Upper lobe of left lung (tissue), 4 donors: ENCODE measurements at regions not wholly inside any gene's neighbourhood (a gene's known extent, or its start where the extent isn't known, plus 50 kb on each side); places are given as distances from the start of the nearest gene placed in this dataset.

Source experiments
- EP300 ChIP-seq, 4 donors: sonication (generic); formaldehyde crosslinking; IDR thresholded peaks; one replicate each; pipeline ENCODE4 v1.5.1; 2017; ENCODE audit warnings: antibody characterized with exemption in 4 of 4, control low read depth in 2 of 4
- POLR2A ChIP-seq, 4 donors: fragments of 450-650 bp; IDR thresholded peaks; one replicate each; pipeline ENCODE4 v1.5.1; 2016 to 2017; ENCODE audit warnings: antibody characterized with exemption in 4 of 4, mild to moderate bottlenecking in 2 of 4
- POLR2AphosphoS5 ChIP-seq, 2 donors: sonication (generic); formaldehyde crosslinking; IDR thresholded peaks; one replicate each; pipeline ENCODE4 v1.5.1; 2017; ENCODE audit warnings: antibody characterized with exemption in 2 of 2
- TF ChIP-seq, protein P1 (sequence below), 6 experiments: fragments of 450-650 bp in 4 of 6; fragments of 200-600 bp in 2 of 6; sonication (generic) in 2 of 6; IDR thresholded peaks; one replicate each; pipeline ENCODE4 v1.5.1; 2016 to 2019; ENCODE audit warnings: antibody characterized with exemption in 6 of 6

DNA sequence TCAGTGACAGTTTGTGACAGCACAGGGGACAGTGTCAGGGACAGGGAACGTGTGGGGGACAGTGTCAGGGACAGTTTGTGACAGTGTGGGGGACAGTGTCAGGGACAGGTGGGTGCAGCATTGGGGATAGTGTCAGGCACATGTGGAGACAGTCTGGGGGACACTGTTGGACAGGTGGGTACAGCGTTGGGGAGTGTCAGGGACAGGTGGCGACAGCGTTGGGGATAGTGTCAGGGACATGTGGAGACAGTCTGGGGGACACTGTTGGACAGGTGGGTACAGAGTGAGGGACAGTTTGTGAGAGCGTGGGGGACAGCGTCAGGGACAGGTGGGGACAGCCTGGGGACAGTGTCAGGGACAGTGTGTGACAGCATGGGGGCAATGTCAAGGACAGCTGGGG is 140.0 kb downstream of the TMEM121 start:
- TF ChIP-seq POLR2AphosphoS5 (IDR thresholded peaks at IDR 0.05): no peak
- no peak for TF ChIP-seq POLR2A (IDR thresholded peaks at IDR 0.05)
- TF ChIP-seq, protein P1, sequence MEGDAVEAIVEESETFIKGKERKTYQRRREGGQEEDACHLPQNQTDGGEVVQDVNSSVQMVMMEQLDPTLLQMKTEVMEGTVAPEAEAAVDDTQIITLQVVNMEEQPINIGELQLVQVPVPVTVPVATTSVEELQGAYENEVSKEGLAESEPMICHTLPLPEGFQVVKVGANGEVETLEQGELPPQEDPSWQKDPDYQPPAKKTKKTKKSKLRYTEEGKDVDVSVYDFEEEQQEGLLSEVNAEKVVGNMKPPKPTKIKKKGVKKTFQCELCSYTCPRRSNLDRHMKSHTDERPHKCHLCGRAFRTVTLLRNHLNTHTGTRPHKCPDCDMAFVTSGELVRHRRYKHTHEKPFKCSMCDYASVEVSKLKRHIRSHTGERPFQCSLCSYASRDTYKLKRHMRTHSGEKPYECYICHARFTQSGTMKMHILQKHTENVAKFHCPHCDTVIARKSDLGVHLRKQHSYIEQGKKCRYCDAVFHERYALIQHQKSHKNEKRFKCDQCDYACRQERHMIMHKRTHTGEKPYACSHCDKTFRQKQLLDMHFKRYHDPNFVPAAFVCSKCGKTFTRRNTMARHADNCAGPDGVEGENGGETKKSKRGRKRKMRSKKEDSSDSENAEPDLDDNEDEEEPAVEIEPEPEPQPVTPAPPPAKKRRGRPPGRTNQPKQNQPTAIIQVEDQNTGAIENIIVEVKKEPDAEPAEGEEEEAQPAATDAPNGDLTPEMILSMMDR (IDR thresholded peaks at IDR 0.05): no peak
- no peak for TF ChIP-seq EP300 (IDR thresholded peaks at IDR 0.05)
